Stimulated activated memory B cell treated with anti-CD40 and anti-IgM and Interleukin-4, amounts not matched to agents 10 μg/mL and 1 μg/mL and 100 μg/mL, for 72 hours (primary cell): ENCODE measurements at regions not wholly inside any gene's neighbourhood (a gene's known extent, or its start where the extent isn't known, plus 50 kb on each side); places are given as distances from the start of the nearest gene placed in this dataset.
"Not testable (repeated sequence)": the region's sequence is repeated elsewhere in the genome, so short reads cannot be mapped to it uniquely, and the experiment has no call there.

Experiments used
- ATAC-seq: fragments of 150-1000 bp; cut with Tn5 transposase; 2 replicates; pipeline ENCODE4 v1.10.0; 2021
- H3K27ac Mint-ChIP-seq: one replicate; pipeline ENCODE4 v1.8.0; 2022; ENCODE audit warnings: mild to moderate bottlenecking, mixed read lengths
- H3K27me3 Mint-ChIP-seq: one replicate; pipeline ENCODE4 v1.8.0; 2022; ENCODE audit warnings: mixed read lengths
- H3K36me3 Mint-ChIP-seq: one replicate; pipeline ENCODE4 v1.8.0; 2022; ENCODE audit warnings: mixed read lengths
- H3K4me1 Mint-ChIP-seq: one replicate; pipeline ENCODE4 v1.8.0; 2022; ENCODE audit warnings: mixed read lengths
- H3K4me3 Mint-ChIP-seq: one replicate; pipeline ENCODE4 v1.8.0; 2022; ENCODE audit warnings: mild to moderate bottlenecking, moderate library complexity, mixed read lengths
- H3K9me3 Mint-ChIP-seq: one replicate; pipeline ENCODE4 v1.8.0; 2022; ENCODE audit warnings: mixed read lengths

GRCh38 chr1:118396279-118396678 lies 211.3 kb upstream of the SPAG17 start:
- Mint-ChIP-seq H3K4me1 (no peaks in the 10 kb centered on the region), H3K9me3 (no peaks in the 10 kb centered on the region), H3K27me3 (peaks cover 10% of the 10 kb centered on the region), H3K36me3 (no peaks in the 10 kb centered on the region), H3K4me3 (no peak overlapping the region), H3K27ac (no peak overlapping the region)
- ATAC-seq = no peak

- Mint-ChIP-seq H3K4me3 (no peak overlapping the region), H3K4me1 (no peaks in the 10 kb centered on the region), H3K9me3 (no peaks in the 10 kb centered on the region), H3K27me3 (peaks cover 10% of the 10 kb centered on the region), H3K27ac (no peak overlapping the region), H3K36me3 (no peaks in the 10 kb centered on the region)
- ATAC-seq = no peak
Observed at GRCh38 chr1:118395430-118395991, 210.5 kb upstream of the SPAG17 start.

- Mint-ChIP-seq H3K27me3 (no peaks in the 10 kb centered on the region), H3K4me1 (no peaks in the 10 kb centered on the region), H3K36me3 (no peaks in the 10 kb centered on the region), H3K27ac (no peak overlapping the region), H3K9me3 (no peaks in the 10 kb centered on the region), H3K4me3 (no peak overlapping the region)
- no peak for ATAC-seq
Observed at GRCh38 chr1:118390955-118391354, 205.9 kb upstream of the SPAG17 start.

- Mint-ChIP-seq H3K9me3 (no peaks in the 10 kb centered on the region), H3K27me3 (no peaks in the 10 kb centered on the region), H3K36me3 (no peaks in the 10 kb centered on the region), H3K4me3 (no peak overlapping the region), H3K27ac (no peak overlapping the region), H3K4me1 (no peaks in the 10 kb centered on the region)
- no peak for ATAC-seq
Observed at GRCh38 chr1:118388301-118388959, 203.4 kb upstream of the SPAG17 start.

- no peak overlapping the region for H3K27ac Mint-ChIP-seq
- H3K9me3 Mint-ChIP-seq = peaks cover 3% of the 10 kb centered on the region
- no peaks in the 10 kb centered on the region for H3K4me1 Mint-ChIP-seq
- no peaks in the 10 kb centered on the region for H3K36me3 Mint-ChIP-seq
- no peak overlapping the region for H3K4me3 Mint-ChIP-seq
- ATAC-seq = no peak
- no peaks in the 10 kb centered on the region for H3K27me3 Mint-ChIP-seq
Observed at GRCh38 chr1:118381197-118381869, 196.3 kb upstream of the SPAG17 start.

GRCh38 chr1:118377183-118377582 lies 192.2 kb upstream of the SPAG17 start:
- H3K9me3 Mint-ChIP-seq = peaks cover 18% of the 10 kb centered on the region
- not testable (repeated sequence) for H3K27ac Mint-ChIP-seq, H3K4me1 Mint-ChIP-seq, H3K36me3 Mint-ChIP-seq, H3K4me3 Mint-ChIP-seq, H3K27me3 Mint-ChIP-seq, ATAC-seq

- no peak overlapping the region for H3K27ac Mint-ChIP-seq
- ATAC-seq = no peak
- no peaks in the 10 kb centered on the region for H3K36me3 Mint-ChIP-seq
- no peak overlapping the region for H3K4me3 Mint-ChIP-seq
- H3K27me3 Mint-ChIP-seq = no peaks in the 10 kb centered on the region
- H3K4me1 Mint-ChIP-seq = no peaks in the 10 kb centered on the region
- peaks cover 22% of the 10 kb centered on the region for H3K9me3 Mint-ChIP-seq
Observed at GRCh38 chr1:118371612-118372011, 186.6 kb upstream of the SPAG17 start.

GRCh38 chr1:118370861-118371260 lies 185.8 kb upstream of the SPAG17 start:
- H3K4me1 Mint-ChIP-seq = no peaks in the 10 kb centered on the region
- H3K4me3 Mint-ChIP-seq = no peak overlapping the region
- no peak for ATAC-seq
- H3K9me3 Mint-ChIP-seq = peaks cover 22% of the 10 kb centered on the region
- no peaks in the 10 kb centered on the region for H3K36me3 Mint-ChIP-seq
- H3K27me3 Mint-ChIP-seq = no peaks in the 10 kb centered on the region
- H3K27ac Mint-ChIP-seq = no peak overlapping the region

- peaks cover 17% of the 10 kb centered on the region for H3K9me3 Mint-ChIP-seq
- no peak overlapping the region for H3K4me3 Mint-ChIP-seq
- ATAC-seq = no peak
- H3K36me3 Mint-ChIP-seq = no peaks in the 10 kb centered on the region
- no peaks in the 10 kb centered on the region for H3K27me3 Mint-ChIP-seq
- H3K27ac Mint-ChIP-seq = no peak overlapping the region
- no peaks in the 10 kb centered on the region for H3K4me1 Mint-ChIP-seq
Observed at GRCh38 chr1:118366286-118366685, 181.3 kb upstream of the SPAG17 start.

GRCh38 chr1:118364882-118365281 lies 179.9 kb upstream of the SPAG17 start:
- no peak for ATAC-seq
- Mint-ChIP-seq H3K4me3 (no peak overlapping the region), H3K4me1 (no peaks in the 10 kb centered on the region), H3K9me3 (peaks cover 17% of the 10 kb centered on the region), H3K27me3 (no peaks in the 10 kb centered on the region), H3K36me3 (no peaks in the 10 kb centered on the region), H3K27ac (no peak overlapping the region)

- Mint-ChIP-seq H3K27ac (no peak overlapping the region), H3K27me3 (no peaks in the 10 kb centered on the region), H3K9me3 (peaks cover 17% of the 10 kb centered on the region), H3K4me1 (no peaks in the 10 kb centered on the region), H3K36me3 (no peaks in the 10 kb centered on the region), H3K4me3 (no peak overlapping the region)
- no peak for ATAC-seq
Observed at GRCh38 chr1:118363396-118363795, 178.4 kb upstream of the SPAG17 start.

GRCh38 chr1:118360817-118361216 lies 175.8 kb upstream of the SPAG17 start:
- Mint-ChIP-seq H3K9me3 (peaks cover 22% of the 10 kb centered on the region), H3K4me1 (no peaks in the 10 kb centered on the region), H3K27ac (no peak overlapping the region), H3K27me3 (no peaks in the 10 kb centered on the region), H3K4me3 (no peak overlapping the region), H3K36me3 (no peaks in the 10 kb centered on the region)
- ATAC-seq = no peak

- Mint-ChIP-seq H3K27ac (no peak overlapping the region), H3K27me3 (peaks cover 10% of the 10 kb centered on the region), H3K4me3 (no peak overlapping the region), H3K9me3 (peaks cover 7% of the 10 kb centered on the region), H3K36me3 (no peaks in the 10 kb centered on the region), H3K4me1 (no peaks in the 10 kb centered on the region)
- ATAC-seq = no peak
Observed at GRCh38 chr1:118346936-118347335, 161.9 kb upstream of the SPAG17 start.

- ATAC-seq = no peak
- Mint-ChIP-seq H3K4me3 (no peak overlapping the region), H3K4me1 (no peaks in the 10 kb centered on the region), H3K27me3 (peaks cover 10% of the 10 kb centered on the region), H3K9me3 (peaks cover 3% of the 10 kb centered on the region), H3K36me3 (no peaks in the 10 kb centered on the region), H3K27ac (no peak overlapping the region)
Observed at GRCh38 chr1:118340928-118341910, 156.2 kb upstream of the SPAG17 start.

- peaks cover 10% of the 10 kb centered on the region for H3K27me3 Mint-ChIP-seq
- no peaks in the 10 kb centered on the region for H3K4me1 Mint-ChIP-seq
- H3K4me3 Mint-ChIP-seq = no peak overlapping the region
- H3K27ac Mint-ChIP-seq = no peak overlapping the region
- ATAC-seq = peak; percentile 9
- no peaks in the 10 kb centered on the region for H3K36me3 Mint-ChIP-seq
- peaks cover 3% of the 10 kb centered on the region for H3K9me3 Mint-ChIP-seq
Observed at GRCh38 chr1:118339400-118340124, 154.5 kb upstream of the SPAG17 start.
